HepG2 (cell line): ENCODE measurements at regions not wholly inside any gene's neighbourhood (a gene's known extent, or its start where the extent isn't known, plus 50 kb on each side); places are given as distances from the start of the nearest gene placed in this dataset.

Experiments used
- ATAC-seq: fragments of 200-7000 bp; cut with Tn5 transposase; 3 replicates; pipeline ENCODE4 v1.9.1; 2020; ENCODE audit warnings: mild to moderate bottlenecking, moderate library complexity
- BruUV-seq: library from RNA; stranded (reverse); fragments of 400-500 nt; replicated peaks from 2 replicates; lab custom pipeline; 2021; lab: Mats Ljungman, UMichigan
- CTCF ChIA-PET: fragments of 300-600 bp; formaldehyde crosslinking; extraction: SDS; loops from one replicate; lab custom pipeline; 2021; ENCODE audit warnings: low total read pairs, inconsistent platforms, low intra/inter-chr PET ratio; lab: Yijun Ruan, JAX
- POLR2A ChIA-PET: fragments of 350-600 bp; sonication (Branson Sonifier 250); formaldehyde crosslinking; loops from one replicate; lab custom pipeline; 2020; ENCODE audit warnings: antibody characterized with exemption, inconsistent platforms; lab: Yijun Ruan, JAX
- DNase-seq: peaks from one replicate; pipeline ENCODE4 v3.0.0-alpha.2; 2015; ENCODE audit warnings: low spot score
- FAIRE-seq: peaks from 3 replicates; lab custom pipeline; 2011; peaks lifted over from hg19 to GRCh38; lab: Jason Lieb, UNC
- H2AFZ ChIP-seq: one replicate; pipeline ENCODE4 v1.6.1; 2011; ENCODE audit warnings: low read length, inconsistent platforms
- H3K27ac ChIP-seq: fragments of 300-600 bp; 3 replicates; pipeline ENCODE4 v1.8.0; 2011; ENCODE audit warnings: mixed run types, mild to moderate bottlenecking, mixed read lengths, low read length, inconsistent platforms; ENCODE audit not compliant: insufficient read depth; ENCODE audit errors: extremely low read length
- H3K27me3 ChIP-seq, 2 experiments: fragments of 200-600 bp in 1 of 2; 2 replicates in 1 of 2; 3 replicates in 1 of 2; pipeline versions ENCODE4 v1.6.0 to v1.8.0; 2011; ENCODE audit warnings: low read length in 2 of 2, mild to moderate bottlenecking in 2 of 2, moderate library complexity in 2 of 2, inconsistent platforms in 1 of 2; ENCODE audit not compliant: insufficient read depth in 2 of 2, control insufficient read depth in 1 of 2
- H3K36me3 ChIP-seq, 2 experiments: fragments of 200-600 bp in 1 of 2; replicated peaks in 1 of 2; 2 replicates in 1 of 2; 3 replicates in 1 of 2; pipeline versions ENCODE4 v1.5.1 to v1.8.0; 2011; ENCODE audit warnings: low read length in 2 of 2, inconsistent platforms in 1 of 2; ENCODE audit not compliant: insufficient read depth in 2 of 2, control insufficient read depth in 1 of 2
- H3K4me1 ChIP-seq: 2 replicates; pipeline ENCODE4 v1.5.1; 2012; ENCODE audit warnings: low read length, inconsistent platforms; ENCODE audit not compliant: insufficient read depth
- H3K4me2 ChIP-seq: 2 replicates; pipeline ENCODE4 v1.6.0; 2011; ENCODE audit warnings: low read depth, low read length, inconsistent platforms
- H3K4me3 ChIP-seq, 3 experiments: fragments of 200-600 bp in 1 of 3; sonication (generic), shearing (Covaris generic) in 1 of 3; replicated peaks in 1 of 3; 2 replicates each; pipeline ENCODE4 v1.5.1; 2011 to 2016; ENCODE audit warnings: low read length in 3 of 3, inconsistent platforms in 2 of 3, low read depth in 2 of 3, mild to moderate bottlenecking in 2 of 3, control low read depth in 1 of 3, mixed read lengths in 1 of 3; ENCODE audit not compliant: insufficient read depth in 1 of 3
- H3K79me2 ChIP-seq: one replicate; pipeline ENCODE4 v1.6.1; 2011; ENCODE audit warnings: low read length, inconsistent platforms; ENCODE audit not compliant: insufficient read depth
- H3K9ac ChIP-seq: 2 replicates; pipeline ENCODE4 v1.6.0; 2011; ENCODE audit warnings: mild to moderate bottlenecking, low read depth, low read length, inconsistent platforms; ENCODE audit not compliant: insufficient read depth
- H3K9me3 ChIP-seq: 2 replicates; pipeline ENCODE4 v1.5.1; 2012; ENCODE audit warnings: mild to moderate bottlenecking, low read length
- H4K20me1 ChIP-seq: 2 replicates; pipeline ENCODE4 v1.6.0; 2011; ENCODE audit warnings: inconsistent platforms, mild to moderate bottlenecking, low read length, moderate library complexity; ENCODE audit not compliant: insufficient read depth
- ARNTL ChIP-seq: sonication (generic); formaldehyde crosslinking; IDR thresholded peaks from 2 replicates; pipeline ENCODE4 v1.4.0; 2020; ENCODE audit warnings: mild to moderate bottlenecking, missing genetic modification reagents
- CAMTA2 ChIP-seq: sonication (generic); formaldehyde crosslinking; IDR thresholded peaks from 2 replicates; pipeline ENCODE4 v1.4.0; 2020; ENCODE audit warnings: mild to moderate bottlenecking, missing genetic modification reagents, borderline replicate concordance
- EEA1 ChIP-seq: sonication (generic); formaldehyde crosslinking; IDR thresholded peaks from 2 replicates; pipeline ENCODE4 v1.5.1; 2020; ENCODE audit warnings: mild to moderate bottlenecking, missing genetic modification reagents, borderline replicate concordance
- HOXA3 ChIP-seq: sonication (generic); formaldehyde crosslinking; IDR thresholded peaks from 2 replicates; pipeline ENCODE4 v1.5.0; 2020; ENCODE audit warnings: missing genetic modification reagents
- MAFF ChIP-seq: IDR thresholded peaks from 2 replicates; pipeline ENCODE4 v1.6.1; 2011; ENCODE audit warnings: low read depth, low read length, improper control_type of control experiment
- MAFK ChIP-seq, 2 experiments: IDR thresholded peaks in 1 of 2; conservative IDR thresholded peaks in 1 of 2; 2 replicates each; pipeline ENCODE4 v1.6.1; 2011; ENCODE audit warnings: improper control_type of control experiment in 2 of 2, low read length in 2 of 2
- MED1 ChIP-seq: sonication (generic); formaldehyde crosslinking; IDR thresholded peaks from 2 replicates; pipeline ENCODE4 v1.4.0; 2020; ENCODE audit warnings: missing genetic modification reagents
- NFE2L1 ChIP-seq: sonication (generic); formaldehyde crosslinking; IDR thresholded peaks from 2 replicates; pipeline ENCODE4 v1.4.0; 2020; ENCODE audit warnings: missing genetic modification reagents, mild to moderate bottlenecking, borderline replicate concordance
- SATB2 ChIP-seq: sonication (generic); formaldehyde crosslinking; IDR thresholded peaks from 2 replicates; pipeline ENCODE4 v1.5.0; 2020; ENCODE audit warnings: missing genetic modification reagents
- SIN3A ChIP-seq: IDR thresholded peaks from 2 replicates; pipeline ENCODE4 v1.6.1; 2011; ENCODE audit warnings: low read depth, mild to moderate bottlenecking, control low read depth, low read length, borderline replicate concordance
- TBL1XR1 ChIP-seq: fragments of 150-350 bp; IDR thresholded peaks from 2 replicates; pipeline ENCODE4 v1.6.1; 2014; ENCODE audit warnings: borderline replicate concordance, low read length; ENCODE audit not compliant: partially characterized antibody
- ZNF383 ChIP-seq: sonication (generic); formaldehyde crosslinking; IDR thresholded peaks from 2 replicates; pipeline ENCODE4 v1.4.0; 2020; ENCODE audit warnings: missing genetic modification reagents, mild to moderate bottlenecking, borderline replicate concordance
- ZNF704 ChIP-seq: sonication (generic); formaldehyde crosslinking; IDR thresholded peaks from 2 replicates; pipeline ENCODE4 v1.8.1; 2023; ENCODE audit warnings: mild to moderate bottlenecking, inconsistent platforms, moderate library complexity, missing genetic modification reagents, borderline replicate concordance
- WGBS: methylation state at CpG from one replicate; pipeline ENCODE4 v1.1.6; 2017; ENCODE audit warnings: low lambda C conversion rate; 5-methylcytosine and 5-hydroxymethylcytosine counted together
- in situ Hi-C: cut with HindIII; loops from 2 replicates; pipeline ENCODE4 v1.10.0; 2017; ENCODE audit warnings: low pct_unique_long_range_greater_than_20kb; ENCODE audit not compliant: extremely low pct_ligation_motif_present
- intact Hi-C: fragments of 100-400 bp; cut with micrococcal nuclease; formaldehyde crosslinking; loops from one replicate; pipeline ENCODE4 v1.10.0; 2022; ENCODE audit not compliant: unreplicated experiment
- TF ChIP-seq, protein P1 (sequence below): sonication (generic); IDR thresholded peaks from 2 replicates; pipeline ENCODE4 v1.6.1; 2016; ENCODE audit warnings: low read depth, borderline replicate concordance

GRCh38 chr4:136055360-136055759, 1476.9 kb downstream of the PCDH18 start:
- Histone ChIP-seq H3K79me2 (no peaks in the 10 kb centered on the region), H3K4me3 (no peak overlapping the region), H3K4me1 (no peaks in the 10 kb centered on the region), H3K9me3 (no peaks in the 10 kb centered on the region), H3K27ac (no peak overlapping the region), H3K9ac (no peak overlapping the region), H2AFZ (no peak overlapping the region), H3K4me2 (no peak overlapping the region), H4K20me1 (no peaks in the 10 kb centered on the region), H3K36me3 (no peaks in the 10 kb centered on the region), H3K27me3 (no peaks in the 10 kb centered on the region)
- BruUV-seq, result no TSS peak
- in situ Hi-C loops, result no loop called here
- ChIA-PET POLR2A (no interaction called here), CTCF (no interaction called here)
- DNase-seq (no peak), ATAC-seq (no peak), FAIRE-seq (no peak)
- intact Hi-C loops, result no loop called here
- WGBS, result 3% methylated on average over 3 of the region's 3 CpGs
- no peak for TF ChIP-seq HOXA3 (CRISPR knock-in tag)
- TF ChIP-seq TBL1XR1, result no peak
- TF ChIP-seq ZNF383 (CRISPR knock-in tag), result no peak
- no peak for TF ChIP-seq CAMTA2 (CRISPR knock-in tag)
- no peak for TF ChIP-seq NFE2L1 (CRISPR knock-in tag)
- TF ChIP-seq EEA1 (CRISPR knock-in tag), result no peak
- no peak for TF ChIP-seq SATB2
- peak; percentile 26; the same call in 1 of the 2 replicates for TF ChIP-seq MAFF
- no peak for TF ChIP-seq MED1
- TF ChIP-seq ZNF704 (CRISPR knock-in tag), result no peak
- no peak for TF ChIP-seq SIN3A
- TF ChIP-seq MAFK (conservative IDR thresholded peaks at IDR 0.05 in 1 of 2, IDR thresholded peaks at IDR 0.05 in 1 of 2; ENCODE audit: low read length in 2 of 2), result peak; percentile 45 to 66; a peak in 3 of 4 replicates
- TF ChIP-seq, protein P1, sequence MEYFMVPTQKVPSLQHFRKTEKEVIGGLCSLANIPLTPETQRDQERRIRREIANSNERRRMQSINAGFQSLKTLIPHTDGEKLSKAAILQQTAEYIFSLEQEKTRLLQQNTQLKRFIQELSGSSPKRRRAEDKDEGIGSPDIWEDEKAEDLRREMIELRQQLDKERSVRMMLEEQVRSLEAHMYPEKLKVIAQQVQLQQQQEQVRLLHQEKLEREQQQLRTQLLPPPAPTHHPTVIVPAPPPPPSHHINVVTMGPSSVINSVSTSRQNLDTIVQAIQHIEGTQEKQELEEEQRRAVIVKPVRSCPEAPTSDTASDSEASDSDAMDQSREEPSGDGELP, result no peak
- TF ChIP-seq ARNTL (CRISPR knock-in tag), result no peak
